HepG2 (cell line): ENCODE measurements at regions not wholly inside any gene's neighbourhood (a gene's known extent, or its start where the extent isn't known, plus 50 kb on each side); places are given as distances from the start of the nearest gene placed in this dataset.

Experiments
- JUND ChIP-seq: sonication (generic); formaldehyde crosslinking; IDR thresholded peaks from 2 replicates; pipeline ENCODE4 v1.8.0; 2022; ENCODE audit warnings: mild to moderate bottlenecking, missing genetic modification reagents
- MTA1 ChIP-seq: sonication (generic); formaldehyde crosslinking; IDR thresholded peaks from 2 replicates; pipeline ENCODE4 v1.4.0; 2020; ENCODE audit warnings: missing genetic modification reagents, mild to moderate bottlenecking, borderline replicate concordance
- NR2C2 ChIP-seq: sonication (generic); formaldehyde crosslinking; IDR thresholded peaks from 2 replicates; pipeline ENCODE4 v1.4.0; 2020; ENCODE audit warnings: missing genetic modification reagents, mild to moderate bottlenecking, moderate library complexity, borderline replicate concordance
- SYNCRIP ChIP-seq: fragments of 200-400 bp; formaldehyde crosslinking; IDR thresholded peaks from 2 replicates; pipeline ENCODE4 v1.6.1; 2018; ENCODE audit warnings: mild to moderate bottlenecking, low read depth, low read length; ENCODE audit not compliant: insufficient read depth
- TCF7 ChIP-seq: sonication (generic); IDR thresholded peaks from 2 replicates; pipeline ENCODE4 v1.6.1; 2016; ENCODE audit warnings: antibody characterized with exemption, low read depth
- ZNF143 ChIP-seq: sonication (generic); formaldehyde crosslinking; IDR thresholded peaks from 2 replicates; pipeline ENCODE4 v1.4.0; 2020; ENCODE audit warnings: missing genetic modification reagents
- TF ChIP-seq, protein P1 (sequence below): sonication (generic); formaldehyde crosslinking; IDR thresholded peaks from 2 replicates; pipeline ENCODE4 v1.5.0; 2020; ENCODE audit warnings: mild to moderate bottlenecking, missing genetic modification reagents, moderate library complexity

DNA sequence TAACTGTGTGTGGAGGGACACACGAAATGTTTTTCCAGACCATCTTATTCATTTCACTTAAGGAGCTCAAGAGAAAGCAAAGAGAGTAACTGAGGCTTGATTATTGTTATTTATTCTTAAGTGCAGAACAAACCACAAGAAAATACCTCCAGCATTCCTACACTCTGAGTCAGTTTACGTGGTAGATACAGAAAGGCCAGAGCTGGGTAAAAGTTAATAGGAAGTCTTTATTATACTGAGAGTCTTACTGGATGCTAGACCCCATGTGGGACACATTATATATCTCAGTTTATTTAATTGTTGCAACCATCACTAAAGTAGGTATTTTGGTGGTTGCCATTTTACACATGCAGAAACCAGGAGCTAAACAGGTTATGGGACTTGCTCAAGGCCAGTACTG lies 261.4 kb upstream of the POU2AF2 start:
- TF ChIP-seq JUND (CRISPR knock-in tag) (no peak), SYNCRIP (no peak), NR2C2 (no peak), TCF7 (no peak), MTA1 (CRISPR knock-in tag) (no peak), ZNF143 (CRISPR knock-in tag) (no peak)
- TF ChIP-seq, protein P1, sequence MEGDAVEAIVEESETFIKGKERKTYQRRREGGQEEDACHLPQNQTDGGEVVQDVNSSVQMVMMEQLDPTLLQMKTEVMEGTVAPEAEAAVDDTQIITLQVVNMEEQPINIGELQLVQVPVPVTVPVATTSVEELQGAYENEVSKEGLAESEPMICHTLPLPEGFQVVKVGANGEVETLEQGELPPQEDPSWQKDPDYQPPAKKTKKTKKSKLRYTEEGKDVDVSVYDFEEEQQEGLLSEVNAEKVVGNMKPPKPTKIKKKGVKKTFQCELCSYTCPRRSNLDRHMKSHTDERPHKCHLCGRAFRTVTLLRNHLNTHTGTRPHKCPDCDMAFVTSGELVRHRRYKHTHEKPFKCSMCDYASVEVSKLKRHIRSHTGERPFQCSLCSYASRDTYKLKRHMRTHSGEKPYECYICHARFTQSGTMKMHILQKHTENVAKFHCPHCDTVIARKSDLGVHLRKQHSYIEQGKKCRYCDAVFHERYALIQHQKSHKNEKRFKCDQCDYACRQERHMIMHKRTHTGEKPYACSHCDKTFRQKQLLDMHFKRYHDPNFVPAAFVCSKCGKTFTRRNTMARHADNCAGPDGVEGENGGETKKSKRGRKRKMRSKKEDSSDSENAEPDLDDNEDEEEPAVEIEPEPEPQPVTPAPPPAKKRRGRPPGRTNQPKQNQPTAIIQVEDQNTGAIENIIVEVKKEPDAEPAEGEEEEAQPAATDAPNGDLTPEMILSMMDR (CRISPR knock-in tag), result no peak
